GM18519 (cell line): ENCODE measurements at regions not wholly inside any gene's neighbourhood (a gene's known extent, or its start where the extent isn't known, plus 50 kb on each side); places are given as distances from the start of the nearest gene placed in this dataset.

Experiments
- ATAC-seq: cut with Tn5 transposase; IDR thresholded peaks from one replicate; pipeline ENCODE4 v1.9.1; 2021; ENCODE audit warnings: mild to moderate bottlenecking, moderate library complexity; ENCODE audit not compliant: unreplicated experiment, low FRiP score

DNA sequence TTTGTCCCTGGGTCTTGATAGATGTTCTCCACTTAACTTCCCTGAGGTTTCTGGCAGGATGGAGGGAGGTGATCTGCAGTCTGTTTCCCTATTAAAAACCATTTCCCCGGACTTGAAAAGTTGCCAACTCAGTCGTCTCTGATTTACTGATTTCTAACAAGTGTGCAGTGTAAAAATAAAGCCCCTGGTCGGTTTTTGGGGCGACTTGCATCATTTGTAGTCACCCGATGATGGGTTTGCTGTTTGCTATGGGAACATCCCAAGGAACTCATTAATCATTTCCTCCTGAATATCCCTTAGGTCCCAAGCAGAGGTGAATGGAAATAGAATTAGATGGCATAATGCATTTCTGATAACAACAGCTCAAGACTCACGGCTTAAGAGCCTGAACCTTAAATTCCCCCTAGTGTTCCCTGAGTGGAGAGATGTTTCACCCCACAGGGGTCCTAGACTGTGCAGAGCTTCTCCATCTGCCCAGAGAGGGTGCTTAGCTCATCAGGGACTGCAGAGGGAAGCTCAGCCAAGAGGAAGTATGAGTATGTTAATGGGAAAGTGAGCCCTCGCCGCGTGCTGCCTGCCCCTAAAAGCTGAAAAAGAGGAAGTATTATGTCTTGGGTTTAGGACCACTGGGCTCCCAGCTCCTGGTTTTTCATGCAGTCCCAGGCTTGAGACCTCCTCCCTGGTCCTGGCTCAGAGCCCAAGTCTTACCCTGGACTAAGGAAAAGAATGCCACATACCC is 115.1 kb upstream of the DAP start:
- ATAC-seq: no peak

- no peak for ATAC-seq
Observed at GRCh38 chr5:10875201-10875768, 114.3 kb upstream of the DAP start.

GRCh38 chr5:10874541-10874940 is 113.5 kb upstream of the DAP start:
- ATAC-seq: no peak

DNA sequence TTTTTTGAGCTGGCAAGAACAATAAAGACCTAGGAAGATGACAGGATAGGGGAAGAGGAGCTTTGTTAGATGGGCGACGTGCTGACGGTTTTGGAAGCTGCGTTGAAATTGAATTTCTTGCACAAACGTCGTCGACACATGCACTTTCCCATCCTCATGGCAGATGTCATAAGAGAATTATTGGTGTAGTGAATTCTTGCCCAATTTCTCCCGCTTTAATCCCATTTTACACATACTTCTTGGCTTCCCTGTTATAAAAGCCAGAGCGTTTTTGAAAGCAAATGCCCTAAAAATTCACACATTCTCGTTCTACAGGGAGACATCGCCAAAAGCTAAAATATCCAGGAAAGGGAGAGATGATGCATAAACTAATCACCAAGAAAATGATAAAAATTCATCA is 109.8 kb upstream of the DAP start:
- no peak for ATAC-seq

- ATAC-seq: no peak
Observed at GRCh38 chr5:10868956-10869355, 107.9 kb upstream of the DAP start.

- ATAC-seq: no peak
Observed at GRCh38 chr5:10867389-10868303, 106.6 kb upstream of the DAP start.

- no peak for ATAC-seq
Observed at GRCh38 chr5:10866913-10867312, 105.9 kb upstream of the DAP start.

DNA sequence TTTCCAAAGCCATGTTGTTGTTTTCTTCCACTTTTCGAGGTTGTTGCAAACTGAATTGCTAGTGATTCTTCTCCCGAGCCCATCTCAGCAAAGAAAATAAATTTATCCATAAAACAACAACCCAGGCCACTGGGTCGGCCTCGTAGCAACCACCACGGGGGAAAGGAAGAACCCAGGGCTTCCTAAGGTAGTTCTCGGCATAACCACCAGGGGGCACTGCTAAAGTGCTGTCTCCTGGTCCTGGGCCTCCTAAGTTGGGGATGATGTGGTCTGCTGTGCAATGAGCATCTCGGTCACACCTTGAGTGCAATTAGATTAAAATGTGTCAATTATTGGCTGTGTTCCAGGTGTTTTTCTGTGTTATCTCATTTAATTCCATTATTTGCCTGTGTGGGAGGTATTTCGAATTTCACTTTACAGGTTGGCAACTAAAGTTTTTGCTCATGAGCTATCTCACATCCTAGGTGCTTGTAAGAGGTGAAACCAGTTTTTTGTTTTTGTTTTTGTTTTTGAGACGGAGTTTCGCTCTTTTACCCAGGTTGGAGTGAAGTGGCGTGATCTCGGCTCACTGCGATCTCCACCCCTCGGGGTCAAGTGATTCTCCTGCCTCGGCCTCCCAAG is 102.8 kb upstream of the DAP start:
- peak; percentile 92 for ATAC-seq

DNA sequence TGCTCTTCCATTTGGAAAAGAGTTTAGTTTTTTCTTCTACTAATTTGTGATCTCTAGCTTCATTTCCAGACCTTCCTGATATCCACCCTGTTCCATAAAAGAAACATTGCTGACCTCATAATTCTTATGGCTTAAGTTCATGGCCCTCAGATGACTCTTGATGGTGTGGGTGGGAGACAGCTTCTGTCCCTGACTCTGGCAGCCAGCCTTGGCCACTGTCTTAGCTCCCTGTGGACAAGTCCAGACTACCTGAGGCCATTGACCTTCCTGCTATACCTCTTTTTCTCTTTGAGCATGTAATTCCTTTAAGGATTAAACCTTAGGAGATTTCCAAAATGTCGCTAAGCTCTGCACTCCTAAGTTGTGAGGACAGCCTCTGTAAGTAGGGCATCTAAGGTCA is 101.1 kb upstream of the DAP start:
- ATAC-seq: no peak

- ATAC-seq: no peak
Observed at GRCh38 chr5:10861423-10861790, 100.4 kb upstream of the DAP start.

DNA sequence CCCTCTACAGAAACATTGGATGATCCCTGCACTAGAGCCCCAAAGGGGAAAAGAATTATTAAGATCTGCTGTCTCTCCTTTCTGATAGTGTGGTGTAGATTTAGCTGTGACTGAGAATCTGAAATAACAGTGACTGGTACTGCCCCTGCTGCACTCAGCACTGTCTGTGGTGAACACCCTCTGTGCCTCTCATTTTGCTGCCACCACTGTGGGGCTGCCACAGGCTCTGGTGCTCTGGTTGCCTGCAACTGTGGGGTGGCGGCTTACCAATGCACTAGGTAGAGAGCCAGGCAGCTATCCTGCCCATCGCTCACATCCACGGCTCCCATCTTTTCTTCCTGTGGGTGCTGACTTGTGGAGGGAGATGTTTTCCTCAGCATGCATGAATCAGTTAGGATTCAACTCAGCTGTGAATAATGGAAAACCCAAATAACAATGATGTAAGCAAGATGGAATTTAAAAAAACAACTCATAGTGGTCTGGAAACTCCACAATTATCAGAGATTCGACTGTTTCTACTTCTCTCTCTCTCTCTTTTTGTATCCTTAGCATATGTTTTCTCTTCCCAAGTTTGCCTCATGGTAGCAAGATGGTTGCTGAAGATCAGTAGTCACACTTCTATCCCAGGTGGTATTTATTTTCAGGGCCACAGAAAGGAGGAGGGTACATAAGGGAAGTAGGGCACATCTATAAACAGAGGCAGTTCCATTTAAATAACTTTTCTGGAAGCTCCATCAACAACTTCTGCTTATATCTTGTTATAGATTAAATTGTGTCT is 99.8 kb upstream of the DAP start:
- no peak for ATAC-seq

DNA sequence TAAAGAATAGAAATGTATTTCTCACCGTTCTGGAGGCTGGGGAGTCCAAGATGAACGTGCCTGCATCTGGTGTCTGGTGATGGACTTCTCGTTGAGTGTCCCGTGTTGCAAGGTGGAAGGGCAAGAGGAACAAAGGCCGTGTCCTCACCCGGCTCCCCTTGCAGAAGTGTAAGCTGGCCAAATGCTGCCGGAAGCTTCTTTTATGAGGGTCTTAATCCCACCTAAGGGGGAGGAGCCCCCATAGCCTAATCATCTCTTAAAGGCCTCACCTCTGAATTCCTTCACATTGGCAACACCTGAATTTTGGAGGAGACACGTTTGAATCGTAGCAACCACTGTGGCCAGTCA is 99.1 kb upstream of the DAP start:
- no peak for ATAC-seq

DNA sequence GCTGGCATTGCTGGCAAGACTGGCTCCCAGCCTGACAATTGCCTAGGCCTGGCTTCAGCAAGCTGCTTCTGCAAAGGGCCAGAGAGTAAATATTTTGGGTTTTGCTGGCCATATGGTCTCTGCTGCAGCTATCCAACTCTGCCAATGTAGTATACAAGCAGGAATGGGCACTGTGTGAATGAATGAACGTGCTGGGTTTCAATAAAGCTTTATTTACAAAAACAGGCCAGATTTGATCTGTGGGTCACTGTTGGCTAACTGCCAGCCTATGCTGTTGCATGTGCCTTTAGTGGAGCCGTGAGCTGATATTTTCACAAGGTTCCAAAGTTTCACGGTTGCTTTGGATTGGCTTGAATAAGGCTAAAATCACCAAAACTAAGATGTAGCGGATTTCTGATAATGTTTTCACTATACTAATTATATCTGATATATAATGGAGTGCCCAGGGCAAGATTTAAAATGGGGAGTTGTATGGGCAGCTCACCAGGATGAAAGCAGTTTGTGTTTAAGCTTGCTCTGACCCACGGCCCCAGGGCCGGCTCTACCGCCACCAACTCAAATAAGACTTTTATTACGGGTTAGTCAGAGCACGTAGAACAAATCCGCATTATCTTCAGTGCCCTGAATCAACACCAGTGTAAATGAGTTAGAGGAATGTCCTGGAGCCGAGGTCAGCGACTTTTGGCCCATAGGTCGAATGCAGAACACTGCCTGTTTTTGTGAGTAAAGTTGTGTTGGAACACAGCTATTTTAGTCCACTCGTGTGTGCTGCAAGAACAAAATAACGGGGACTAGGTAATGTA is 98.6 kb upstream of the DAP start:
- no peak for ATAC-seq

- ATAC-seq: no peak
Observed at GRCh38 chr5:10858945-10859344, 97.9 kb upstream of the DAP start.

- ATAC-seq: no peak
Observed at GRCh38 chr5:10858307-10858706, 97.3 kb upstream of the DAP start.

GRCh38 chr5:10857338-10857733 is 96.3 kb upstream of the DAP start:
- no peak for ATAC-seq

DNA sequence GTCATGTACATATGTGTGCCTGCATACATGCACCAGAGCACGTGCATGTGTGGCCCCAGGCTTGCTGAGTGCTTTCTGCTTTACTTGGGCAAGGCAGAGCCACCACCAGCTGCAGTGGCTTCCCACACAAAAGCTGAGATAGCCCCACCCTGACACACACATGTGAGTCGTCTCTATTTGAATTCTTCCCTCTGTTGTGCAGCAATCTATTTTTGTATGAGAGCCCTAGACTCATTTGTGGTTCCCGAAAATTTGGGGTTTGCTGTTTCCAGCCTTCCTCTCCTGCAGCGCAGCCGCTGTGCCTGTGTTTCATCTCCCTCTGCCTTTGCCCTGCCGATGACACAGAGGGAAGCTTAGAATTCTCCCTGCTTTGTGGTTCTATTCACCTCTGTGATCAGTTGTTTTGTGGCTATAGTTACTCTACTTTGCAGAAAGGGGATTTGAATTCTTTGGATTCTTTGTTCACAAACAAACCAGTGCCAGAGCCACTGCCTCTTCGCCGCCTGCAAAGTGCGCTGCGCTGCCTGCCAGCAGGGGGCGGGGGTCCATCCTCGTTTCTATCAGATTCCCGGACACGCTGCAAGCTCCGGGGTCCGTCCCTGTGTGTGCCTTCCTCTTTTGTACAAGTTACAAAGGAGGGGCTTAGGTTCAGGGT is 95.8 kb upstream of the DAP start:
- ATAC-seq: no peak

GRCh38 chr5:10856071-10856470 is 95.0 kb upstream of the DAP start:
- no peak for ATAC-seq
